ENCODE measurements at regions not wholly inside any gene's neighbourhood (a gene's known extent, or its start where the extent isn't known, plus 50 kb on each side); places are given as distances from the start of the nearest gene placed in this dataset.
A peak's percentile ranks its signal among the peaks of the same experiment; 100 is the strongest.

- H3K27ac Mint-ChIP-seq = peak overlapping the region; percentile 79
- peak overlapping the region; percentile 49 for H3K4me3 Mint-ChIP-seq
- no peaks in the 10 kb centered on the region for H3K27me3 Mint-ChIP-seq (ENCODE audit: low read depth)
- peaks cover 7% of the 10 kb centered on the region for H3K9me3 Mint-ChIP-seq
- peaks cover 24% of the 10 kb centered on the region for H3K4me1 Mint-ChIP-seq (ENCODE audit: low read depth)
- H3K36me3 Mint-ChIP-seq (ENCODE audit: low read depth) = no peaks in the 10 kb centered on the region
These were observed 198.5 kb upstream of the TARS1 start for GRCh38 chr5:33242277-33242676.

- peaks cover 17% of the 10 kb centered on the region for H3K4me1 Mint-ChIP-seq (ENCODE audit: low read depth)
- no peak overlapping the region for H3K27ac Mint-ChIP-seq
- H3K27me3 Mint-ChIP-seq (ENCODE audit: low read depth) = no peaks in the 10 kb centered on the region
- no peak overlapping the region for H3K4me3 Mint-ChIP-seq
- H3K9me3 Mint-ChIP-seq = peaks cover 7% of the 10 kb centered on the region
- no peaks in the 10 kb centered on the region for H3K36me3 Mint-ChIP-seq (ENCODE audit: low read depth)
These were observed 196.2 kb upstream of the TARS1 start for GRCh38 chr5:33244441-33245150.

GRCh38 chr5:33254579-33254978 is 186.2 kb upstream of the TARS1 start:
- Mint-ChIP-seq H3K27me3 (ENCODE audit: low read depth) (no peaks in the 10 kb centered on the region), H3K27ac (no peak overlapping the region), H3K4me3 (no peak overlapping the region), H3K9me3 (no peaks in the 10 kb centered on the region), H3K4me1 (ENCODE audit: low read depth) (no peaks in the 10 kb centered on the region), H3K36me3 (ENCODE audit: low read depth) (no peaks in the 10 kb centered on the region)

GRCh38 chr5:33257807-33258429 is 182.8 kb upstream of the TARS1 start:
- H3K36me3 Mint-ChIP-seq (ENCODE audit: low read depth) = no peaks in the 10 kb centered on the region
- no peak overlapping the region for H3K27ac Mint-ChIP-seq
- H3K4me3 Mint-ChIP-seq = no peak overlapping the region
- no peaks in the 10 kb centered on the region for H3K4me1 Mint-ChIP-seq (ENCODE audit: low read depth)
- no peaks in the 10 kb centered on the region for H3K27me3 Mint-ChIP-seq (ENCODE audit: low read depth)
- H3K9me3 Mint-ChIP-seq = peaks cover 9% of the 10 kb centered on the region

GRCh38 chr5:33258553-33258952 is 182.2 kb upstream of the TARS1 start:
- no peaks in the 10 kb centered on the region for H3K4me1 Mint-ChIP-seq (ENCODE audit: low read depth)
- no peaks in the 10 kb centered on the region for H3K36me3 Mint-ChIP-seq (ENCODE audit: low read depth)
- H3K4me3 Mint-ChIP-seq = no peak overlapping the region
- peaks cover 12% of the 10 kb centered on the region for H3K9me3 Mint-ChIP-seq
- H3K27me3 Mint-ChIP-seq (ENCODE audit: low read depth) = no peaks in the 10 kb centered on the region
- H3K27ac Mint-ChIP-seq = no peak overlapping the region

GRCh38 chr5:33260098-33260497 is 180.7 kb upstream of the TARS1 start:
- H3K4me3 Mint-ChIP-seq = no peak overlapping the region
- no peaks in the 10 kb centered on the region for H3K4me1 Mint-ChIP-seq (ENCODE audit: low read depth)
- no peaks in the 10 kb centered on the region for H3K27me3 Mint-ChIP-seq (ENCODE audit: low read depth)
- peaks cover 20% of the 10 kb centered on the region for H3K9me3 Mint-ChIP-seq
- H3K36me3 Mint-ChIP-seq (ENCODE audit: low read depth) = no peaks in the 10 kb centered on the region
- H3K27ac Mint-ChIP-seq = no peak overlapping the region

GRCh38 chr5:33261305-33261704 is 179.5 kb upstream of the TARS1 start:
- Mint-ChIP-seq H3K36me3 (ENCODE audit: low read depth) (no peaks in the 10 kb centered on the region), H3K27me3 (ENCODE audit: low read depth) (no peaks in the 10 kb centered on the region), H3K4me1 (ENCODE audit: low read depth) (no peaks in the 10 kb centered on the region), H3K9me3 (peaks cover 20% of the 10 kb centered on the region), H3K4me3 (no peak overlapping the region), H3K27ac (no peak overlapping the region)

- no peaks in the 10 kb centered on the region for H3K4me1 Mint-ChIP-seq (ENCODE audit: low read depth)
- H3K27me3 Mint-ChIP-seq (ENCODE audit: low read depth) = no peaks in the 10 kb centered on the region
These were observed 179.0 kb upstream of the TARS1 start for GRCh38 chr5:33261747-33262146.

GRCh38 chr5:33267801-33268200 is 173.0 kb upstream of the TARS1 start:
- H3K27me3 Mint-ChIP-seq (ENCODE audit: low read depth) = no peaks in the 10 kb centered on the region
- peaks cover 11% of the 10 kb centered on the region for H3K9me3 Mint-ChIP-seq
- H3K27ac Mint-ChIP-seq = no peak overlapping the region
- no peak overlapping the region for H3K4me3 Mint-ChIP-seq
- H3K36me3 Mint-ChIP-seq (ENCODE audit: low read depth) = no peaks in the 10 kb centered on the region
- H3K4me1 Mint-ChIP-seq (ENCODE audit: low read depth) = no peaks in the 10 kb centered on the region

More at GRCh38 chr5:33261747-33262146, 179.0 kb upstream of the TARS1 start:
- peaks cover 20% of the 10 kb centered on the region for H3K9me3 Mint-ChIP-seq
- H3K36me3 Mint-ChIP-seq (ENCODE audit: low read depth) = no peaks in the 10 kb centered on the region
- no peak overlapping the region for H3K27ac Mint-ChIP-seq
- no peak overlapping the region for H3K4me3 Mint-ChIP-seq

- Mint-ChIP-seq H3K4me3 (no peak overlapping the region), H3K4me1 (ENCODE audit: low read depth) (no peaks in the 10 kb centered on the region), H3K27ac (no peak overlapping the region), H3K27me3 (ENCODE audit: low read depth) (no peaks in the 10 kb centered on the region), H3K36me3 (ENCODE audit: low read depth) (no peaks in the 10 kb centered on the region), H3K9me3 (peaks cover 10% of the 10 kb centered on the region)
These were observed 172.4 kb upstream of the TARS1 start for GRCh38 chr5:33268374-33268773.

- H3K36me3 Mint-ChIP-seq (ENCODE audit: low read depth) = no peaks in the 10 kb centered on the region
- no peaks in the 10 kb centered on the region for H3K27me3 Mint-ChIP-seq (ENCODE audit: low read depth)
- H3K4me1 Mint-ChIP-seq (ENCODE audit: low read depth) = no peaks in the 10 kb centered on the region
- H3K4me3 Mint-ChIP-seq = no peak overlapping the region
- no peak overlapping the region for H3K27ac Mint-ChIP-seq
- no peaks in the 10 kb centered on the region for H3K9me3 Mint-ChIP-seq
These were observed 170.1 kb upstream of the TARS1 start for GRCh38 chr5:33270671-33271070.

GRCh38 chr5:33271606-33272005 is 169.2 kb upstream of the TARS1 start:
- Mint-ChIP-seq H3K27ac (no peak overlapping the region), H3K4me3 (no peak overlapping the region), H3K9me3 (no peaks in the 10 kb centered on the region), H3K27me3 (ENCODE audit: low read depth) (no peaks in the 10 kb centered on the region), H3K36me3 (ENCODE audit: low read depth) (no peaks in the 10 kb centered on the region), H3K4me1 (ENCODE audit: low read depth) (no peaks in the 10 kb centered on the region)

- no peak overlapping the region for H3K27ac Mint-ChIP-seq
- H3K4me1 Mint-ChIP-seq (ENCODE audit: low read depth) = no peaks in the 10 kb centered on the region
- H3K4me3 Mint-ChIP-seq = no peak overlapping the region
- H3K36me3 Mint-ChIP-seq (ENCODE audit: low read depth) = no peaks in the 10 kb centered on the region
- no peaks in the 10 kb centered on the region for H3K27me3 Mint-ChIP-seq (ENCODE audit: low read depth)
- no peaks in the 10 kb centered on the region for H3K9me3 Mint-ChIP-seq
These were observed 168.5 kb upstream of the TARS1 start for GRCh38 chr5:33272288-33272687.

- Mint-ChIP-seq H3K36me3 (ENCODE audit: low read depth) (no peaks in the 10 kb centered on the region), H3K4me3 (no peak overlapping the region), H3K4me1 (ENCODE audit: low read depth) (no peaks in the 10 kb centered on the region), H3K27me3 (ENCODE audit: low read depth) (no peaks in the 10 kb centered on the region), H3K27ac (no peak overlapping the region), H3K9me3 (no peaks in the 10 kb centered on the region)
These were observed 166.8 kb upstream of the TARS1 start for GRCh38 chr5:33273985-33274384.

- Mint-ChIP-seq H3K27me3 (ENCODE audit: low read depth) (no peaks in the 10 kb centered on the region), H3K36me3 (ENCODE audit: low read depth) (no peaks in the 10 kb centered on the region), H3K4me3 (no peak overlapping the region), H3K27ac (no peak overlapping the region), H3K4me1 (ENCODE audit: low read depth) (no peaks in the 10 kb centered on the region), H3K9me3 (no peaks in the 10 kb centered on the region)
These were observed 165.4 kb upstream of the TARS1 start for GRCh38 chr5:33275391-33275790.

Measured in T-helper 1 cell treated with Interleukin-12 subunit alpha and Interleukin-12 subunit beta and Interleukin-4 antibody, amounts not matched to agents 30 μg/mL and 1 μg/mL, for 36 hours (primary cell).